SK-N-SH treated with all-trans-retinoic acid at 6 μM for 48 hours (cell line): ENCODE measurements at regions not wholly inside any gene's neighbourhood (a gene's known extent, or its start where the extent isn't known, plus 50 kb on each side); places are given as distances from the start of the nearest gene placed in this dataset.

Experiments
- ARNTL ChIP-seq: fragments of 450-650 bp; formaldehyde crosslinking; IDR thresholded peaks from 2 replicates; pipeline ENCODE4 v1.5.0; 2020; ENCODE audit warnings: low read depth, mild to moderate bottlenecking, moderate library complexity, borderline replicate concordance
- CSDC2 ChIP-seq: fragments of 250-450 bp; sonication (Bioruptor Pico); IDR thresholded peaks from 2 replicates; pipeline ENCODE4 v1.5.0; 2020; ENCODE audit warnings: mild to moderate bottlenecking, moderate library complexity
- ESRRG ChIP-seq: fragments of 250-450 bp; sonication (Bioruptor Pico); IDR thresholded peaks from 2 replicates; pipeline ENCODE4 v1.6.1; 2021; ENCODE audit warnings: mild to moderate bottlenecking
- ISL1 ChIP-seq: fragments of 250-450 bp; sonication (Bioruptor Pico); IDR thresholded peaks from 2 replicates; pipeline ENCODE4 v2.1.2; 2022; ENCODE audit warnings: mild to moderate bottlenecking, moderate library complexity
- OSR1 ChIP-seq: fragments of 250-450 bp; sonication (Bioruptor Pico); IDR thresholded peaks from 2 replicates; pipeline ENCODE4 v1.8.0; 2022; ENCODE audit warnings: moderate library complexity, mild to moderate bottlenecking, inconsistent platforms
- TCF4 ChIP-seq: fragments of 250-450 bp; sonication (Bioruptor Pico); IDR thresholded peaks from 2 replicates; pipeline ENCODE4 v1.8.0; 2021; ENCODE audit warnings: mild to moderate bottlenecking, moderate library complexity, borderline replicate concordance
- ZFP30 ChIP-seq: fragments of 450-650 bp; formaldehyde crosslinking; IDR thresholded peaks from 2 replicates; pipeline ENCODE4 v1.5.0; 2022; ENCODE audit warnings: mild to moderate bottlenecking, moderate library complexity
- TF ChIP-seq, protein P1 (sequence below): fragments of 250-450 bp; sonication (Bioruptor Pico); IDR thresholded peaks from 2 replicates; pipeline ENCODE4 v1.8.0; 2020; ENCODE audit warnings: mild to moderate bottlenecking, moderate library complexity, borderline replicate concordance

DNA sequence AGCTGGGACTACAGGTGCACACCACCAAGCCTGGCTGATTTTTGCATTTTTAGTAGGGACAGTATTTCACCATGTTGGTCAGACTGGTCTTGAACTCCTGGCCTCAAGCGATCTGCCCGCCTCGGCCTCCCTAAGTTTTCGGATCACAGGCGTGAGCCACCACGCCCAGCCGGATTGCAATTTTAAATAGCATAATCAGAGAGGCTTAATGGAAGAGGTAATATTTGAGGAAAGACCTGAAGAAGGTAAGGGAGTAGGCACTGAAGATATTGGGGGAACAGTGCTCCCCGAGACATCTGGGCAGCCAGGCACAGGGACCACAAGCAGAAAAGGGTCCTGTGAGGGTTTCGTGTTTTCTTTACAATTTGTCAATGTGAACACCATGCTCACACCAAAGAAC, 61.4 kb upstream of the USP6NL start:
- TF ChIP-seq ESRRG (CRISPR knock-in tag) (no peak), ZFP30 (CRISPR knock-in tag) (no peak), ARNTL (CRISPR knock-in tag) (no peak), OSR1 (CRISPR knock-in tag) (no peak), ISL1 (CRISPR knock-in tag) (no peak), CSDC2 (CRISPR knock-in tag) (no peak), TCF4 (CRISPR knock-in tag) (no peak)
- TF ChIP-seq, protein P1, sequence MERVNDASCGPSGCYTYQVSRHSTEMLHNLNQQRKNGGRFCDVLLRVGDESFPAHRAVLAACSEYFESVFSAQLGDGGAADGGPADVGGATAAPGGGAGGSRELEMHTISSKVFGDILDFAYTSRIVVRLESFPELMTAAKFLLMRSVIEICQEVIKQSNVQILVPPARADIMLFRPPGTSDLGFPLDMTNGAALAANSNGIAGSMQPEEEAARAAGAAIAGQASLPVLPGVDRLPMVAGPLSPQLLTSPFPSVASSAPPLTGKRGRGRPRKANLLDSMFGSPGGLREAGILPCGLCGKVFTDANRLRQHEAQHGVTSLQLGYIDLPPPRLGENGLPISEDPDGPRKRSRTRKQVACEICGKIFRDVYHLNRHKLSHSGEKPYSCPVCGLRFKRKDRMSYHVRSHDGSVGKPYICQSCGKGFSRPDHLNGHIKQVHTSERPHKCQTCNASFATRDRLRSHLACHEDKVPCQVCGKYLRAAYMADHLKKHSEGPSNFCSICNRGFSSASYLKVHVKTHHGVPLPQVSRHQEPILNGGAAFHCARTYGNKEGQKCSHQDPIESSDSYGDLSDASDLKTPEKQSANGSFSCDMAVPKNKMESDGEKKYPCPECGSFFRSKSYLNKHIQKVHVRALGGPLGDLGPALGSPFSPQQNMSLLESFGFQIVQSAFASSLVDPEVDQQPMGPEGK (CRISPR knock-in tag): no peak
